Heart right ventricle (tissue), 16 donors: ENCODE measurements at regions not wholly inside any gene's neighbourhood (a gene's known extent, or its start where the extent isn't known, plus 50 kb on each side); places are given as distances from the start of the nearest gene placed in this dataset.
A peak's percentile ranks its signal among the peaks of the same experiment; 100 is the strongest.

Source experiments
- ATAC-seq, 8 donors: fragments of 200-7000 bp; cut with Tn5 transposase; one replicate each; pipeline ENCODE4 v1.9.1; 2020; ENCODE audit warnings: mild to moderate bottlenecking in 8 of 8, moderate library complexity in 8 of 8, moderate number of reproducible peaks in 1 of 8
- DNase-seq, 2 donors: peaks; one replicate each; pipeline ENCODE4 v3.0.0-alpha.2; 2020
- H3K27ac ChIP-seq, 10 donors: fragments of 200-600 bp; sonication (generic) in 2 of 10; one replicate each; pipeline versions ENCODE4 v1.5.0 to v1.8.0; 2020 to 2022; ENCODE audit warnings: mild to moderate bottlenecking in 3 of 10
- H3K27me3 ChIP-seq, 7 donors: fragments of 200-600 bp; one replicate each; pipeline ENCODE4 v1.8.0; 2021 to 2022; ENCODE audit warnings: mild to moderate bottlenecking in 2 of 7
- H3K36me3 ChIP-seq, 9 donors: fragments of 200-600 bp; sonication (generic) in 1 of 9; one replicate each; pipeline versions ENCODE4 v1.5.0 to v1.8.0; 2020 to 2022; ENCODE audit warnings: mild to moderate bottlenecking in 2 of 9
- H3K4me1 ChIP-seq, 9 donors: fragments of 200-600 bp; sonication (generic) in 1 of 9; one replicate each; pipeline versions ENCODE4 v1.5.0 to v1.8.0; 2020 to 2022; ENCODE audit warnings: mild to moderate bottlenecking in 4 of 9
- H3K4me3 ChIP-seq, 10 donors: fragments of 200-600 bp; sonication (generic) in 2 of 10; one replicate each; pipeline versions ENCODE4 v1.5.0 to v1.8.0; 2020 to 2022; ENCODE audit warnings: mild to moderate bottlenecking in 7 of 10, moderate library complexity in 2 of 10
- H3K9me3 ChIP-seq, 11 donors: fragments of 200-600 bp in 10 of 11; sonication (generic) in 2 of 11; one replicate each; pipeline versions ENCODE4 v1.5.0 to v1.8.0; 2013 to 2022; ENCODE audit warnings: mild to moderate bottlenecking in 2 of 11, control low read depth in 1 of 11, moderate library complexity in 1 of 11
- WGBS, 2 donors: extraction: QIAGEN DNeasy Blood & Tissue Kit; methylation state at CpG; one replicate each; pipeline ENCODE4 v1.1.7; 2013; ENCODE audit warnings: inconsistent platforms in 1 of 2; 5-methylcytosine and 5-hydroxymethylcytosine counted together
- intact Hi-C, 10 donors: fragments of 100-400 bp; cut with DNase I; formaldehyde crosslinking; loops; one replicate each; pipeline versions ENCODE4 v1.11.1 to v1.14.2; 2022
- TF ChIP-seq, protein P1 (sequence below), 9 donors: fragments of 200-600 bp; sonication (generic) in 2 of 9; IDR thresholded peaks; one replicate each; pipeline versions ENCODE4 v1.5.0 to v1.8.0; 2021 to 2022; ENCODE audit warnings: antibody characterized with exemption in 9 of 9, mild to moderate bottlenecking in 5 of 9, moderate library complexity in 1 of 9
- donor health status: Arrhythmogenic right ventricular cardiomyopathy.
- donor health status: ischemic (EF 13 %, LVEDD 7.1; RV severe dilation, severe dysfunction).
- donor health status: healthy with polysubstance abuse.
- donor health status: DM: no; HTN: yes; CAD: no.
- donor health status: DM: no; HTN: no; CAD: no.
- donor health status: ischemic (EF 25% LVEDD 6.9; RV normal size, moderate dysfunction).
- donor health status: ischemic (EF 25% LVEDD 5.7; RV mildly dilated, moderate dysfunction).
- donor health status: healthy.
- donor health status: DM: yes; HTN: yes; CAD: no.
- donor health status: Ischemic cardiomyopathy.
- donor health status: ischemic (EF 35%, LVEDD 5.7; RV mildly dilated, moderate dysfunction).
- donor health status: nonischemic (EF 11% LVEDD 7.7; RV severe dilation, severe dysfunction).
- donor health status: DM: yes; HTN: yes; CAD: no.
- donor health status: PGD.
- donor health status: ischemic (EF 29% LVEDD 5.4; RV normal size, mild dysfunction).
- donor health status: nonischemic (EF 23%, LVEDD 6.1; RV moderate dilation, normal function).

DNA sequence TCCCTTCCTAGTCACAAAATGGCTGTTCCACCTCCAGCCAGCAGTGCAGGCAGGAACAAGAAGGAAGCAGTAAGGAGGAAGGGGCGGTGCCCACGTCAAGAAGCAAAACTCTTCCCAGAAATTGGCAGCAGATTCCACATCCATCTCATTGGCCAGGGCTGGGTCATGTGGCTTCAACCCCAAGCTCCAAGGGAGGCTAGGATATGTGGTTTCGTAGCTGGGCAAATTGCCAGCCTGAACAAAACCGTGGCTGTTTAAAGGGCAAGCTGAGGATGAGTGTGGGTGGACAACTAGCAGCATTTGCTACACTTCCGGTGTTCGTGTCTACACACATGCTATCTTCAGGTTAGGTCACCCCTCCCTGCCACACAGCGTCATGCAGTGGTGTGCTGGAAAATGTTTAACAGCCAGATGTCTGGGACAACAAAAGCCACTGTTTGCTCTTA lies 92.1 kb upstream of the MAP1B start:
- peaks cover 0 to 12% (median 0%) of the 10 kb centered on the region in 9 donors for H3K4me1 ChIP-seq
- DNase-seq = peak; percentile 14 to 45
- H3K27ac ChIP-seq = peak overlapping the region in 1 of 10 donors; percentile 69
- H3K4me3 ChIP-seq = peak overlapping the region in 1 of 10 donors; percentile 8
- WGBS, 2 donors = 20 to 29% methylated on average over 7 of the region's 7 CpGs
- ATAC-seq = peak in 7 of 8 donors; percentile 50 to 84 (median 75)
- no peaks in the 10 kb centered on the region for H3K36me3 ChIP-seq
- H3K9me3 ChIP-seq = peaks cover 0 to 8% (median 0%) of the 10 kb centered on the region in 11 donors
- H3K27me3 ChIP-seq = no peaks in the 10 kb centered on the region
- TF ChIP-seq, protein P1, sequence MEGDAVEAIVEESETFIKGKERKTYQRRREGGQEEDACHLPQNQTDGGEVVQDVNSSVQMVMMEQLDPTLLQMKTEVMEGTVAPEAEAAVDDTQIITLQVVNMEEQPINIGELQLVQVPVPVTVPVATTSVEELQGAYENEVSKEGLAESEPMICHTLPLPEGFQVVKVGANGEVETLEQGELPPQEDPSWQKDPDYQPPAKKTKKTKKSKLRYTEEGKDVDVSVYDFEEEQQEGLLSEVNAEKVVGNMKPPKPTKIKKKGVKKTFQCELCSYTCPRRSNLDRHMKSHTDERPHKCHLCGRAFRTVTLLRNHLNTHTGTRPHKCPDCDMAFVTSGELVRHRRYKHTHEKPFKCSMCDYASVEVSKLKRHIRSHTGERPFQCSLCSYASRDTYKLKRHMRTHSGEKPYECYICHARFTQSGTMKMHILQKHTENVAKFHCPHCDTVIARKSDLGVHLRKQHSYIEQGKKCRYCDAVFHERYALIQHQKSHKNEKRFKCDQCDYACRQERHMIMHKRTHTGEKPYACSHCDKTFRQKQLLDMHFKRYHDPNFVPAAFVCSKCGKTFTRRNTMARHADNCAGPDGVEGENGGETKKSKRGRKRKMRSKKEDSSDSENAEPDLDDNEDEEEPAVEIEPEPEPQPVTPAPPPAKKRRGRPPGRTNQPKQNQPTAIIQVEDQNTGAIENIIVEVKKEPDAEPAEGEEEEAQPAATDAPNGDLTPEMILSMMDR (IDR thresholded peaks at IDR 0.05) = no peak
- intact Hi-C loops = loop anchor here in 4 of 10 donors (5.0 to 10.0 kb wide), 2 partner anchors 230 to 233 kb away; no protein-coding TSS in a partner anchor

- peak; percentile 11 to 19 for DNase-seq
- H3K27me3 ChIP-seq = peaks cover 0 to 6% (median 0%) of the 10 kb centered on the region in 7 donors
- TF ChIP-seq, protein P1 (IDR thresholded peaks at IDR 0.05) = peak; percentile 65 to 95 (median 75)
- peaks cover 0 to 8% (median 0%) of the 10 kb centered on the region in 11 donors for H3K9me3 ChIP-seq
- WGBS, 2 donors = 28 to 31% methylated on average over 1 of the region's 1 CpG
- H3K27ac ChIP-seq = no peak overlapping the region
- ATAC-seq = no peak
- intact Hi-C loops = loop anchor here in 4 of 10 donors (5.0 to 10.0 kb wide), 2 partner anchors 233 to 236 kb away; no protein-coding TSS in a partner anchor
- H3K4me3 ChIP-seq = no peak overlapping the region
- peaks cover 0 to 12% (median 0%) of the 10 kb centered on the region in 9 donors for H3K4me1 ChIP-seq
- H3K36me3 ChIP-seq = no peaks in the 10 kb centered on the region
Measured at GRCh38 chr5:72018143-72018803, 89.0 kb upstream of the MAP1B start.

- H3K4me1 ChIP-seq = peaks cover 0 to 2% (median 0%) of the 10 kb centered on the region in 9 donors
- DNase-seq = no peak
- peaks cover 0 to 6% (median 0%) of the 10 kb centered on the region in 7 donors for H3K27me3 ChIP-seq
- H3K36me3 ChIP-seq = no peaks in the 10 kb centered on the region
- intact Hi-C loops = no loop called here
- WGBS, 2 donors = 64 to 66% methylated on average over 4 of the region's 4 CpGs
- H3K4me3 ChIP-seq = no peak overlapping the region
- peaks cover 0 to 24% (median 4%) of the 10 kb centered on the region in 11 donors for H3K9me3 ChIP-seq
- no peak for ATAC-seq
- TF ChIP-seq, protein P1 (IDR thresholded peaks at IDR 0.05) = no peak
- H3K27ac ChIP-seq = no peak overlapping the region
Measured at GRCh38 chr5:72020161-72020983, 86.9 kb upstream of the MAP1B start.

GRCh38 chr5:72021651-72022357 lies 85.5 kb upstream of the MAP1B start:
- no peak for DNase-seq
- intact Hi-C loops = no loop called here
- Histone ChIP-seq H3K27ac (no peak overlapping the region), H3K27me3 (peaks cover 0 to 6% (median 0%) of the 10 kb centered on the region in 7 donors), H3K9me3 (peaks cover 0 to 24% (median 4%) of the 10 kb centered on the region in 11 donors), H3K4me3 (no peak overlapping the region), H3K4me1 (no peaks in the 10 kb centered on the region), H3K36me3 (no peaks in the 10 kb centered on the region)
- 93% methylated on average over 8 of the region's 8 CpGs for WGBS, 2 donors
- TF ChIP-seq, protein P1 (IDR thresholded peaks at IDR 0.05) = no peak
- no peak for ATAC-seq
